GM12864 (cell line): ENCODE measurements at regions not wholly inside any gene's neighbourhood (a gene's known extent, or its start where the extent isn't known, plus 50 kb on each side); places are given as distances from the start of the nearest gene placed in this dataset.

Experiments used
- DNase-seq: peaks from one replicate; pipeline ENCODE4 v3.0.0-alpha.2; 2011; ENCODE audit warnings: low read depth
- H3K4me3 ChIP-seq: 2 replicates; pipeline ENCODE4 v1.5.1; 2011; ENCODE audit warnings: mild to moderate bottlenecking, low read depth, low read length, control low read depth
- TF ChIP-seq, protein P1 (sequence below): IDR thresholded peaks from 2 replicates; pipeline ENCODE4 v1.5.1; 2011; ENCODE audit warnings: low read depth, mild to moderate bottlenecking, moderate library complexity, low read length, control low read depth, inconsistent platforms; ENCODE audit errors: missing control alignments

DNA sequence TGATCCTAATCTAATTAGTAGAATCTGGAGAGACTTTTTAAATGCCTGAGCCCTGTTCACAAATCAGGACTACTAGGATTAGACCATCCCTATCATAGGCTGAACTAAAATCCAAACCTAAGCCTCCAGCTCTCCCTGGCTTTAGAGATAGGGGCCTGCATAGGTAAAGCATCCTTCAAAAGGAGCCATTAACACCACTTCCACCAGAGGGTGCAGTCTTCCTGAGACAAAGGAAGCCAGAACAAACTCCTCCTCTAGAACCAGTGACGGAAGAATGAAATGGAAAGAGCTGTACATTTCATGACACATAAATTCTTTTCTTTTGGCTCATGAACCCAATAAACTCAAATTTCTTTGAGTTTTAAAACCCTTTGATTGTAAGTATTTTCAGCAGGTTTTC lies 291.2 kb upstream of the ADGRB3 start:
- H3K4me3 ChIP-seq = no peak overlapping the region
- TF ChIP-seq, protein P1, sequence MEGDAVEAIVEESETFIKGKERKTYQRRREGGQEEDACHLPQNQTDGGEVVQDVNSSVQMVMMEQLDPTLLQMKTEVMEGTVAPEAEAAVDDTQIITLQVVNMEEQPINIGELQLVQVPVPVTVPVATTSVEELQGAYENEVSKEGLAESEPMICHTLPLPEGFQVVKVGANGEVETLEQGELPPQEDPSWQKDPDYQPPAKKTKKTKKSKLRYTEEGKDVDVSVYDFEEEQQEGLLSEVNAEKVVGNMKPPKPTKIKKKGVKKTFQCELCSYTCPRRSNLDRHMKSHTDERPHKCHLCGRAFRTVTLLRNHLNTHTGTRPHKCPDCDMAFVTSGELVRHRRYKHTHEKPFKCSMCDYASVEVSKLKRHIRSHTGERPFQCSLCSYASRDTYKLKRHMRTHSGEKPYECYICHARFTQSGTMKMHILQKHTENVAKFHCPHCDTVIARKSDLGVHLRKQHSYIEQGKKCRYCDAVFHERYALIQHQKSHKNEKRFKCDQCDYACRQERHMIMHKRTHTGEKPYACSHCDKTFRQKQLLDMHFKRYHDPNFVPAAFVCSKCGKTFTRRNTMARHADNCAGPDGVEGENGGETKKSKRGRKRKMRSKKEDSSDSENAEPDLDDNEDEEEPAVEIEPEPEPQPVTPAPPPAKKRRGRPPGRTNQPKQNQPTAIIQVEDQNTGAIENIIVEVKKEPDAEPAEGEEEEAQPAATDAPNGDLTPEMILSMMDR = peak; percentile 52
- DNase-seq = peak; percentile 2

DNA sequence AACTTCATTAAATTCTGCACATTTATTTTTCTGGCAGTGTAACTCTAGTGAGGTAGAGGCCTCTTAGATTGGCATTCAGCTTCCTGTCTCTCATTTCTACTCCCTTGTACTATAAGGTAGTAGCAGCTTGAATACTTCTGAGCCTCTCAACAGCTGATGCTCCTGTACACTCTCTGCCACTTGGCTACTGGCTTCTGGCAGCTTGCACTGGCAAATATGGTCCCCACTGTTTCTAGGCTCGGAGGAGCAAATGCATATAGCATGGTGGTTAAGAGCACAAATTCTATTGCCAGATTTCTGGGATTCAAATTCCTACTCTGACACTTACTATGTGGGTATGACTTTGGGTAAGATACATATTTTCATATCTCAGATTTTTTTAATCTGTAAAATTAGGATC lies 292.8 kb upstream of the ADGRB3 start:
- no peak for DNase-seq
- TF ChIP-seq, protein P1 = no peak
- H3K4me3 ChIP-seq = no peak overlapping the region

DNA sequence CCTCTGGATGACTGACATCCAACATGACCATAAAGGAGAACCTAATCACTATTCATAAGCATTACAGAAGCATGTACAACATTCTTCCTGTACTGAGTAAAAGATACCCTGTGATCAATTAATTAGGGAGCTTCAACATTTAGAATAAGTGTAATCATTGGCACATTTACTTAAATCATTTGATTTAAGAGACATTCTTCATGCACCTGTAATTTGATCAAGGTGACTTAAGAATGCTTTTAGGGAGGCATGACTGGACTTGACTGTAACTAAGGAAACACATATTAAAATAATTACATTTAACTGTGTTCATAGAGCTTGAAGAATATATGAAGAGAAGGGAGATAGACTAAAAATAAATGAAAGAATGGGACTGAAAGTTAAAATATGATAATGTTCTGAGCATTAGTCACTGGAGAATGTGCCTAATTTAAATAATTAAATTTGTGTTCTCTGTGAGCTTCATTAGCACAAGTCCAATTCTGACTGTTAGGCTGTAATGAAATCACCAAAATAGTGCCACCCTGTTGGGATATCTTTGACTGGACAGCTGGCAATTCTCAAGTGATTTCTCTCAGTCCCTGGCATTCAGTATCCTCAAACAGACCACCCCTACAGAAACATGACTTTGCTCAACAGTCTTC lies 295.5 kb upstream of the ADGRB3 start:
- TF ChIP-seq, protein P1 = no peak
- DNase-seq = no peak
- no peak overlapping the region for H3K4me3 ChIP-seq

DNA sequence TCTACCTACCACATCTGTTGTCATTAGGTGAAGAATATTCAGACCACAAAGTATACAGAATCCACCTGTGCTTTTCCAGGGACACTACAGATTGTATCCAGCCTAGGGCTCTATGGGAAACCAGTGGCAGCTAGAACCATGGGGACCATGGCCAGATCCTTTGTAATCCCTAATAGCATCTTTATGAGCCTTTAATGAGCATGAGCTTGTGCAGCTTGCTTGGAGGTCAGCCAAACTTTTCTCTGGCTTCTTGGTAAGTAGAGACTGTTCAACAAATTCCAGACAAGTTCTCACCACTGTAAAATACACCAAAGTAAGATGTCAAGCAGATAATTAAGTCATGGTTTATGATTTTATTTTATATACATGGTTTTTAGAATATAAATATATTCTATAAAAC lies 301.6 kb upstream of the ADGRB3 start:
- H3K4me3 ChIP-seq = no peak overlapping the region
- no peak for DNase-seq
- TF ChIP-seq, protein P1 = no peak

DNA sequence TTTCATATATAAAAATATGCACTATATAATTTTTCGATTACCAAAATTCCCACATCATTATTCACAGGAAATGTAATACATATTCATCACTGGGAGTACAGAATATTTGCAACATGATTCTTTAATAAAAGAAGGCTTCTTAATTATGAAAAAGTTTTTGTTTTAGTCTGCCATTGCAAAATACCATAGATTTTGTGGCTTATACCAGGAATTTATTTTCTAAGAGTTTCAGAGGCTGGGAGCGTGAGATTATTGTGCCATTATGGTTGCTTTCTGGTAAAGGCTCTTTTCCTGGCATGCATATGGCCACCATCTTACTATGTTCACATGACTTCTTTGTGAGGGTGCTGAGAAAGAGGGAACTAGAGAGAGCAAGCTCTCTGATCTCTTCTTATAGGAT lies 306.9 kb upstream of the ADGRB3 start:
- TF ChIP-seq, protein P1 = no peak
- H3K4me3 ChIP-seq = no peak overlapping the region
- no peak for DNase-seq

DNA sequence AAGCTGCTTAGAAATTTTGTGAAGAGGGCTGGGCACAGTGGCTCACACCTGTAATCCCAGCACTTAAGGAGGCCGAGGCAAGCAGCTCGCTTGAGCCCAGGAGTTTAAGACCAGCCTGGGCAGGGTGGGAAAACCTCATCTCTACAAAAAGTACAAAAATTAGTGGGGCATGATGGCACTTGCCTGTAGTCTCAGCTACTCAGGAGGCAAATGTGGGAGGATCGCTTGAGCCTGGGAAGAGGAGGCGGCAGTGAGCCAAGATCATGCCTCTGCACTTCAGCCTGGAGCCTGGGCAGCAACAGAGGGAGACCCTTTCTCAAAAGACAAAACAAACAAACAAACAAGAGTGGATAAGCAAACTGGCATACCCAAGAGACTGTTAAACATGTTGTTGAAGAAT lies 308.3 kb upstream of the ADGRB3 start:
- no peak for DNase-seq
- no peak overlapping the region for H3K4me3 ChIP-seq
- TF ChIP-seq, protein P1 = no peak

DNA sequence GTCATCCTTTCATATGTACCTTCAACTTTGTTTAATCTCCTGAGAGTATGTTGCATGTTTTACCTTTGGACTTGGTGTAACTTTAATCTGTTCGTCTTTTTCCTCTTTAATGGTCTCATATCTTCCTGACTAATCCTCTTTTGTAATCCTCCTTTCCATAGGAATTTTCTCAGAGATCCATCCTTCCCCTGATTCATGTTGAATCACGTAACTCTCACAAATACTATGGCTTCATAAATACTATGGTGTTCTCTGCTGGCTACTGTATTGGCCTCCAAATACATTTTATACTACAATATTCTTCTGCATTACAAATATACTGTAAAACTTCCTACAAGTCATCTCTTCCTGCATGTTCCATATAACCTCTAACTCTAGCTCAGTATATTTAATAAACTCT lies 317.7 kb upstream of the ADGRB3 start:
- DNase-seq = no peak
- TF ChIP-seq, protein P1 = no peak
- no peak overlapping the region for H3K4me3 ChIP-seq
